ENCODE measurements at regions not wholly inside any gene's neighbourhood (a gene's known extent, or its start where the extent isn't known, plus 50 kb on each side); places are given as distances from the start of the nearest gene placed in this dataset.

GRCh38 chr6:101018157-101018556, 137.0 kb upstream of the ASCC3 start:
- Histone ChIP-seq H3K9me3 (ENCODE audit: low read length) (no peaks in the 10 kb centered on the region), H3K36me3 (ENCODE audit: insufficient read depth, low read length) (no peaks in the 10 kb centered on the region), H3K4me1 (ENCODE audit: insufficient read depth, low read length, poor library complexity, severe bottlenecking) (peaks cover 6% of the 10 kb centered on the region), H3K79me2 (ENCODE audit: insufficient read depth, low read depth, low read length) (no peaks in the 10 kb centered on the region), H3K27ac (ENCODE audit: low read depth, low read length, poor library complexity, severe bottlenecking) (no peak overlapping the region), H3K9me2 (ENCODE audit: insufficient read depth, low read length) (no peaks in the 10 kb centered on the region), H4K20me1 (ENCODE audit: insufficient read depth, low read length) (no peaks in the 10 kb centered on the region), H3K4me3 (ENCODE audit: low read depth, low read length, poor library complexity, severe bottlenecking) (no peak overlapping the region), H2AFZ (ENCODE audit: low read length) (no peak overlapping the region), H3K4me2 (ENCODE audit: low read length) (no peak overlapping the region)
- ChIA-PET POLR2A (no interaction called here), CTCF (ENCODE audit: unreplicated experiment) (no interaction called here)
- no peak for DNase-seq (ENCODE audit: low spot score)
- BruUV-seq (replicated peaks): no TSS peak
- TF ChIP-seq EZH2phosphoT487 (IDR thresholded peaks at IDR 0.05; ENCODE audit: borderline replicate concordance, low read depth, low read length): no peak
- TF ChIP-seq CTCF (conservative IDR thresholded peaks at IDR 0.05; ENCODE audit: low read length): no peak
- intact Hi-C loops (cut with micrococcal nuclease; ENCODE audit: unreplicated experiment): no loop called here

- H3K9me2 ChIP-seq (ENCODE audit: insufficient read depth, low read length): no peaks in the 10 kb centered on the region
- CTCF ChIA-PET (ENCODE audit: unreplicated experiment): no interaction called here
- no peak for DNase-seq (ENCODE audit: low spot score)
- TF ChIP-seq EZH2phosphoT487 (IDR thresholded peaks at IDR 0.05; ENCODE audit: borderline replicate concordance, low read depth, low read length) (no peak), CTCF (conservative IDR thresholded peaks at IDR 0.05; ENCODE audit: low read length) (no peak)
- BruUV-seq (replicated peaks): no TSS peak
- POLR2A ChIA-PET: interaction anchor here (0.8 to 1.2 kb wide), 2 partner anchors 10 to 15 kb away, joined by 3 to 7 read pairs; no protein-coding TSS in a partner anchor
- no peaks in the 10 kb centered on the region for H3K4me1 ChIP-seq (ENCODE audit: insufficient read depth, low read length, poor library complexity, severe bottlenecking)
- H3K79me2 ChIP-seq (ENCODE audit: insufficient read depth, low read depth, low read length): no peaks in the 10 kb centered on the region
- H3K36me3 ChIP-seq (ENCODE audit: insufficient read depth, low read length): no peaks in the 10 kb centered on the region
- H4K20me1 ChIP-seq (ENCODE audit: insufficient read depth, low read length): no peaks in the 10 kb centered on the region
- no peak overlapping the region for H3K27ac ChIP-seq (ENCODE audit: low read depth, low read length, poor library complexity, severe bottlenecking)
- no peak overlapping the region for H2AFZ ChIP-seq (ENCODE audit: low read length)
- intact Hi-C loops (cut with micrococcal nuclease; ENCODE audit: unreplicated experiment): no loop called here
- H3K4me2 ChIP-seq (ENCODE audit: low read length): no peak overlapping the region
- no peak overlapping the region for H3K4me3 ChIP-seq (ENCODE audit: low read depth, low read length, poor library complexity, severe bottlenecking)
- H3K9me3 ChIP-seq (ENCODE audit: low read length): no peaks in the 10 kb centered on the region
Observed at GRCh38 chr6:101021504-101021903, 140.4 kb upstream of the ASCC3 start.

- intact Hi-C loops (cut with micrococcal nuclease; ENCODE audit: unreplicated experiment): no loop called here
- Histone ChIP-seq H4K20me1 (ENCODE audit: insufficient read depth, low read length) (no peaks in the 10 kb centered on the region), H3K79me2 (ENCODE audit: insufficient read depth, low read depth, low read length) (no peaks in the 10 kb centered on the region), H3K36me3 (ENCODE audit: insufficient read depth, low read length) (no peaks in the 10 kb centered on the region), H3K9me2 (ENCODE audit: insufficient read depth, low read length) (no peaks in the 10 kb centered on the region), H3K27ac (ENCODE audit: low read depth, low read length, poor library complexity, severe bottlenecking) (no peak overlapping the region), H2AFZ (ENCODE audit: low read length) (no peak overlapping the region), H3K4me3 (ENCODE audit: low read depth, low read length, poor library complexity, severe bottlenecking) (no peak overlapping the region), H3K9me3 (ENCODE audit: low read length) (no peaks in the 10 kb centered on the region), H3K4me2 (ENCODE audit: low read length) (no peak overlapping the region), H3K4me1 (ENCODE audit: insufficient read depth, low read length, poor library complexity, severe bottlenecking) (no peaks in the 10 kb centered on the region)
- DNase-seq (ENCODE audit: low spot score): no peak
- ChIA-PET POLR2A (no interaction called here), CTCF (ENCODE audit: unreplicated experiment) (no interaction called here)
- no TSS peak for BruUV-seq (replicated peaks)
- no peak for TF ChIP-seq CTCF (conservative IDR thresholded peaks at IDR 0.05; ENCODE audit: low read length)
- TF ChIP-seq EZH2phosphoT487 (IDR thresholded peaks at IDR 0.05; ENCODE audit: borderline replicate concordance, low read depth, low read length): no peak
Observed at GRCh38 chr6:101042966-101043365, 161.8 kb upstream of the ASCC3 start.

Data from OCI-LY7 (cell line).